ENCODE measurements at regions not wholly inside any gene's neighbourhood (a gene's known extent, or its start where the extent isn't known, plus 50 kb on each side); places are given as distances from the start of the nearest gene placed in this dataset.
A peak's percentile ranks its signal among the peaks of the same experiment; 100 is the strongest.

DNA sequence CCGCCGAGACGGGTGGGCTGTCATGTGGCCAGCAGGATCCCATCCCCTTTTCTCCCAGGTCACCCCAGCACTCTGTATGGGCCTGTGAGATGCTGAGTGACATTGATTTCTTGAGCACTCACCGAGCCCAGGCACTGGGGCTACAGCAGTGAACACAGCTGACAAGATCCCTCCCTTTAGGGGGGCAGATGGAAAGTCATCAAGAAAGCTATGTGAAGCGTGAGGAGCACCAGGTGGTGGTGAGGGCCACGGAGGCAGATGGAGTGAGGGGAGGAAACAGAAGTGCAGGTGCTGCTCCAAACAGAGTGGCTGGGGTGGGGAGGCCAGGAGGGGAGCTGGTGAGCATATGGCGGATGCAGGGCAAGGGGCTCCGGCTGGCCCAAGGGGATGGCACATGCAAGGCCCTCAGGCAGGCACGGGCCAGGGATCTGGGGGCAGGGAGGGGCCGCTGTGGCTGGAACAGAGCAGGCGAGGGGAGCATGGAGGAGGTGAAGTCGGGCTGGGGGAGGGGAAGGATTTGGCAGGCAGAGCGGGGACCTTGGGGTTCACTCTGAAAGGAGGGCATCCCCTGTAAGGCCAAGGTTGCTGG lies 184.0 kb downstream of the BMP7 start:
- no peak for DNase-seq (ENCODE audit: low read depth)

DNA sequence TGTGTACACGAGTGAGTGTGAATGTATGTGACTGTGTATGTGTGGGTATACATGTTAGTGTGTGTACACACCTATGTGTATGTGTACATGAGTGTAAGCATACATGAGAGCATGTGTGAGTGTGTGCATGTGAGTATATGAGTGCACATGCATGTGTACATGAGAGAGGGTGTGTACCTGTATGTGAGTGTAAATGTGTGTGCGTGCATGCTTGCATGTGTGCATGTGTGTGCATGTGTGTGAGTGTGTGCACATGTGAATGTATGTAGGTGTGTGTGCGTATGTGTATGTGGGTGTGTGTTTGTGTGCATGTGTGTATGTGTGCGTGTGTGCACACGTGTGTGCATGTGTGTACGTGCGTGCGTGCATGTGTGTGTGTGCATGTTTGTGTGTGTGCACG lies 183.4 kb downstream of the BMP7 start:
- no peak for DNase-seq (ENCODE audit: low read depth)

DNA sequence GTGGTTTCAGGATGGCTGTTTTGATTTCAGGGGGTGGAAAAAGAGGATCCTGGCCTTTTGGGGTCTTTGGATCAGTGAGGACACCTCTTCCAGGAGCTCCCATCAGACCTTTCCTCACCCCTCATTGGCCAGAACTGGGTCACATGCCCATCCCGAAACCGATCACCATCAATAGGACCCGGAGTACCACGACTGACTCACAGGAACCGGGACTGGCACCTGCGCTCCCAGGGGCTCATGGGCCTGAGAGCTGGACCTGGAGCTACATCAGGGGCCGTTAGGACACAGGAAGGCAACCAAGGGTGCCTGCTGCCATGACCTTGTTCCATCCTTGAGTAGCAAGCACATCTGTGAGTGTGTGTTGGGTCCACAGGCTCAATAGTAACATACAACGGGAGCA lies 180.4 kb downstream of the BMP7 start:
- no peak for DNase-seq (ENCODE audit: low read depth)

DNA sequence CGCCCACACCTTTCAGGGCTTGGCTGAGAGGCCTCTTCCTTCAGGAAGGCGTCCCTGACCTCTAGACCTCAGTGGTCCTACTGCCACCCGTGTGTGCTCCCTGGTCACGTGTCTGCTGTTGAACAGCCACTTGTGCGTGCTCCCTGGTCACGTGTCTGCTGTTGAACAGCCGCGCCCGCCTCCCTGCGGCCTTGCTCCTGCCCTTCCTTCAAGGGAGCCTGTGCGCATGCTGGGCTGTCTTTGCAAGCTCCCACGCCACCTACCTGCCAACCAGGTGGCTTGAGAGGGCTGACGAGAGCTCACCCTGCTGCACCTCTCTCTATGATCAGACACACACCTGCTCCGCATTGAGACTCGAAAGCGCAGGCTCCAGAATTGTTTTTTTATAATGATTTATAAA lies 179.3 kb downstream of the BMP7 start:
- no peak for DNase-seq (ENCODE audit: low read depth)

DNA sequence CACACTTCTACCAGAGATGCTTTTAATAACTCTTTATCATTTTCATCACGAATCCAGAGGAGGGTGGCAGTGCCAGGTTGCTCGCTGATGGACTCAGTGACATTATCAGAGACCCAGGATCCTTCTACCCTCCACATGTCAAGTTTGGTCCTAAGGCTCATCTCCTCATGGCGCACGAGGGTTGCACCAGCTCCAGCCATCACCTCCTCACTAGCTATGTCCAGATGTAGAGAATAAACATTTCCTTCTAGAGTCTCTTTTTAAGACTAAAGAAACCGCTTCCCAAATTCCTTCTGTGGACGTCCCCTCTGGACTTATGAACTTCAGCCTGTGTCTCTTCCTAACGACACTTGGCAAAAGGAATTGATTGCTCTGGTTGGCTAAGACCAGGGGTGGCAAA lies 178.7 kb downstream of the BMP7 start:
- no peak for DNase-seq (ENCODE audit: low read depth)

DNA sequence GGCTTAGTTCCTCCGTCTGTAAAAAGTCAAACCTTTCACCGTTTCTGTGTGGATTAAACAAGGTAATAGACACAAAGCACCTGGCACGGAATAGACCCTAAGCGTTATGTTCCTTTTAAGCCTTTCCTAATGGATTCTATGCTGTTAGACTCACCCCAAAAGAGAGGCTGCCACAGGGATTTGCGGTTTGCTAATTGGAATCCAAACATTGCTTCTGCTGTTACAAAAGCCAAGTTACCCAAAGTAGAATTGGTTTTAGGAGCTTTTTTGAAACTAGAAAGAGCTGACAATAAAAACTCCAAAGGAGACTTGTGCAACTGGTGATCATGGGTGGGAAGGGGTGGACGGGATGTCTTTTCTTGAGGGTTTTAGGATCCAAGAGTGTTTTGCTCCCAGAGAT lies 178.0 kb downstream of the BMP7 start:
- no peak for DNase-seq (ENCODE audit: low read depth)

DNA sequence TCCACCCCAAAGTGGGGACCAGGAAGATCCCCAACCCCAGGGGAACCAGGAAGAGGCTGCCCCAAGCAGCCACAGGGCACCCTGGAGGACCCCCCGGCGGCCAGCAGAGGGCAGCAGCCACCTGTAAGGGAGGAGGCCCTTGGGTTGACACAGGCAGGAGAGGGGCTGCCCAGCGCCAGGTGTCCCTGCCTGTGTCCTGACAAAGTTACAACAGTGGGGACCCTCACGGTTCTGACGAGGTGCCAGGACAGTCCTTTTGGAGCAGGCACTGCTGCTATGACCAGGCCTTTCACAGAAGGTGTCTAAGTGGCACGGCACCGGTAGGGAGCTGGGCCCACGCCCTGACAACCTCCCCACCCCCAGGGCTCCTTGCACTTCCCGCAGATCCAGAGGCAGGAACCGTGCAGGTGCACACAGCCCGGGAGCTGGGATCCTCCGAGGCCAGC lies 176.7 kb downstream of the BMP7 start:
- peak; percentile 7 for DNase-seq (ENCODE audit: low read depth)

DNA sequence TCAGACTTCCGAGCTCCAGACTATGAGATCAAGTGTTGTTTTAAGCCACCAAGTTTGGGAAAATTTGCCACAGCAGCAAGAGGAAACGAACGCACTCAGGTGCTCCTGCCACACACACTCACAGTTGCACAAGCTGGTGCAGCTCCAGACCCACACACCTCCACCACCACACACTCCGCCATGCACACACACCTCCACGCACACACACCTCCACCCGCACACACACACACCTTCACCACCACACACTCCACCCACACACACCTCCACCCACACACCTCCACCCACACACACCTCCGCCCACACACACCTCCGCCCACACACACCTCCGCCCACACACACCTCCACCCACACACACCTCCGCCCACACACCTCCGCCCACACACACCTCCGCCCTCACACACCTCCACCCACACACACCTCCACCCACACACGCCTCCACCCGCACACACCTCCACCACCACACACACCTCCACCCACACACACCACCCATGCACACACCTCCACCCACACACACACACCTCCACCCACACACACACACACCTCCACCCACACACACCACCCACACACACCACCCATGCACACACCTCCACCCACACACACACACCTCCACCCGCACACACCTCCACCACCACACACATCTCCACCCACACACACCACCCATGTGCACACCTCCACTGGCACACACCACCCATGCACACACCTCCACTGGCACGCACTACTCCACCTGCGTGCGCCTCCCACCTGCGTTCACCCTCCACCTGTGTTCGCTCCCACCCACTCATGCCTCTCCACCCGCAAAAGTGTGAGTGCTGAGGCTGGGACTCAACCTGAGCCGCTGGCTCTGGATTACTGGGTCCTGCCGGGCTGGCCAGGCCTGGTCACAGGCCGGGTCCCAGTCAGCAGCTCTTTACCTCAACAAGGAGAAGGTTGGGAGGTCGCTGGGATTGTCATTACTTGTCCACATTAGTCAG lies 175.6 kb downstream of the BMP7 start:
- no peak for DNase-seq (ENCODE audit: low read depth)

DNA sequence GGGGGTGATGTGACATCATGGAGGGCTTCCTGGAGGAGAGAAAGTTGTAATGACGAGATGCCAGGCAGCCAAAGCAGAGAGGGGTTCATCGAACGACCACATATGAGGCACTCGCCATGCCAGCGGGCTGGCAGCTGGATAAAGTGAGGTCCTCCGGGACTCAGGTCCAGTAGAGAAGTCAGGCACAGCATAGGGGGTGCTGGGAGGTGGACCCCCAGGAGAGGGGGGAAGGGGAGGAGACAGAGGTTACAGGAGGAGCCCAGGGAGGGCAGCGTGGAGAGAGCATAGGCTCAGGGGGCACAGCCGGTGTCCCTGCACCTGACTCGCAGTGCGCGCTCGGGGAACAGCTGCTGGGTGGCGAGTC lies 174.7 kb downstream of the BMP7 start:
- DNase-seq (ENCODE audit: low read depth), result no peak

DNA sequence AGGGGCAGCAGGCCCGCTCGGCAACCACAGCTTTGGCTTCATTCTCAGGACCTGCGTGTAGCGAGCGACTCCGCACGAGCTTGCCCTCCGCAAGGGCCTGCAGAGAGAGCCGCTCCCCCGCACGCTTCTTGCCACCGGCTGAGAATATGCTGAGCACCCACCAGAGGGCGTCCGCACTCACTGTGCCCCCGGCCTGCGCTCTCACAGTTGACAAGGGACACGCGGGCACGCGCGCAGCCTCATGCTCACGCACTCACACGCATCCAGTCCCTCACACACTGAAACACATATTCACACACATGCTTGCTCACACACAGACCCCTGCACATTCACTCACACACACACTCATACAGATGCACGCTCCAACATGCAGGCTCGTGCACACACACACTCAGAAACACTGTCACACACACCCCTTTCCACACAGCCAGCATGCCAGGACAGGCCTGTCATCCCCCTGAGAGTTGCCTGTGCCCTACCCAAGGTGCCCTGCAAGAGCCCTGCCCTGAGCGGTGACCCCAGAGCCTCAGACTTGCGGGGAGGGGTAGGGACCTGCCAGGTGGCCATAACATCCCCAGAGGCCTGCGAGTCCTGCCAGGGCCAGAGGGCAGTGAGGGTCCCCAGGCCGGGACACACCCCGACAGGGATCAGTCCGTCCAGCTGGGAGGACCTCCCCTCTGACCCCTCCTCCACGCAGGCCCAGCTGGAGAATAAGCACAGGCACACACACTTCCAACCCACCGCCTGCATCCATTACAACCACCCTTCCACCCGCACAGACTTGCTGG lies 174.1 kb downstream of the BMP7 start:
- DNase-seq (ENCODE audit: low read depth), result peak; percentile 6

DNA sequence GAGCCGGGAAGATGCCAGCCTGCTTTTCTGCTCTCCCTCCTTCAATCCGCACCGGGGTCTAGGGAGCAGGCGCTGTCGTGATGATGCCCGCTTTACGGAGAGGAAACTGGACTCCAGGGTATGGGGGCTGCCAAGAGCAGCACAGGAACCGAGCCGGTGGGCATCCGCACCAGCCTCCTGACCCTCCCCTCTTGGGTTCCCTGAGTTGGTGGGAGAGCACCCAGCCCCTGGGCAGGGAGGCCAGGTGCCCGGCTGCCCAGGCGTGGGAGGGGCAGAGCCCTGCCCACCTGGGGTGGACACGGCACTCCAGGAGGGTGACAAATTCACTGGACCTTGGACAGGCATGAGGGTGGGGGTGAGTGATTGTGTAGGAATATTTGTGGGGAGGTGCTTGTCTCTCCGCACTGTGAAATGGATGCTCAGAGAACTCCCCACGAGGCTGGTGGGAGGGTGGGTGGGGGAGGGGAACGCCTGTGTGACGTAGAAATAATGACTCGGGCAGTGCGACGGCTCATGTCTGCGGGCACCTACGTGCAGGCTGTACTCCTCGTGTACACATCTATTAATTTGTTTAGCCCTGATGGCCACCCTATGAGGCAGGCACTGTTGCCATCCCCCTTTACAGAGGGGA lies 173.4 kb downstream of the BMP7 start:
- no peak for DNase-seq (ENCODE audit: low read depth)

DNA sequence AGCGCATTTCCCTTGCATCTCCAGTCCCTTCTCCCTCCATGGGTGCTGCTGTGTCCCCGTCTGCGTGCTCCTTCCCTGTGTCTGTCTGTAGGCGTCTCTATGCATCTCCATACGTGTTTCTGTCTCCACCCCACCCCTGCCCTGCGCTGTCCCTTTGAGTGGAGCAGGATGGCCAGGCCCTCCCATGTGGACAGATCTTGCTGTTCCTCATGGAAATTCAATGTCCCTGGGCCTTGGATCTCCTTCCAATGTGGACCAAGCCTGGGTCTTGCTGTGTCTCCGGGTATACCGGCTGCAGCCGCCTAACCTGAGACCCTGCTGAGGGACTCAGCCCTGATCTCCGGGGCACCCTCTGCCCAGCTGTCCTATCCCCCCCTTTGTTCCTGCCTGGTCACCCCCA lies 172.7 kb downstream of the BMP7 start:
- DNase-seq (ENCODE audit: low read depth), result no peak

DNA sequence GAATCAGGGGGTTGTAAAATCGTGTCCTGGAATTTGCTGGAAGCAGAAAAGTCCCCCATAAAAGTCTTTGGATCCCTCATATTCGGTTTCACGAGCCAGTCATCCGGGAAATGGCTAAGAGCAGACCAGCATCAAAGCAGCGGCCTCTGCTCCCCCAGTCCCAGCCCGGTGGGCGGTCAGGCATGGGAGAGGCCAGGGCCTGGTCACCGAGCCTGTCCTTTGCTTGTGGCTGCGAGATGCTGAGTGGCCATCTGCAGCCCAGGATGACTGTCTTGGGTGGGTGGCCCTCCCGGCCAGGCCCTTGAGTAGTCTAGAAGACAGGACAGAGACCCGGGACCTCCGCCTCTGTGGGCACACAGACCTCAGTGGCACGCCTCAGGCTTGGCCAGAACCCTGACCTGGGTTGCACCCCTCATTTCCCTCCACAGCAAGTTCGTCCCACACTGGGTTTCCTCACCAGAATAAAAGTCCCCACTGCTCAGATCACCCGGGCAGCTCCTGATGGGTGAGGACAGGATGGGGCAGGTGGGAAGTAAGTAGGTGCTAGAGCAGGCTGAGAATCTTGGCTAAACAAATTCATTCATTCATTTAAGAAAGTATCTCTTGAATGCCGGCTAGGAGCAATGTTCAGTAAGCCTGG lies 172.1 kb downstream of the BMP7 start:
- DNase-seq (ENCODE audit: low read depth), result no peak

DNA sequence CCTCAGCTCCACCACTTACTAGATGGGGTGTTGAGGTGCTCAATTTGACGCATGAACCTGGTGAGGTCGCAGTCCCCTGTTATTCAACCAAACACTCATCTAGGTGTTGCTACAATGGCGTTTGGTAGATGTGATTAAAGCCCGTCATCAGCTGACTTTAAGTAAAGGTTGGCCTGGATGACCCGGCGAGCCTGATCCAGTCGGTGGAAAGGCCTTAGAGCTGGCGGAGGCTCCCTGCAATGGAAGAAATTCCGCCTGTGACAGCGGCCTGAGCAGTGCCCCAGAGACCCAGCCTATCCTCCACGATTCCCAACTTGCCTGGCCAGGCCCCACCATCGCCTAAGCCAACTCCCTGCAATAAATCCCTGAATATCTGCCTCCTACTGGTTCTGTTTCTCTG lies 171.4 kb downstream of the BMP7 start:
- DNase-seq (ENCODE audit: low read depth), result no peak

DNA sequence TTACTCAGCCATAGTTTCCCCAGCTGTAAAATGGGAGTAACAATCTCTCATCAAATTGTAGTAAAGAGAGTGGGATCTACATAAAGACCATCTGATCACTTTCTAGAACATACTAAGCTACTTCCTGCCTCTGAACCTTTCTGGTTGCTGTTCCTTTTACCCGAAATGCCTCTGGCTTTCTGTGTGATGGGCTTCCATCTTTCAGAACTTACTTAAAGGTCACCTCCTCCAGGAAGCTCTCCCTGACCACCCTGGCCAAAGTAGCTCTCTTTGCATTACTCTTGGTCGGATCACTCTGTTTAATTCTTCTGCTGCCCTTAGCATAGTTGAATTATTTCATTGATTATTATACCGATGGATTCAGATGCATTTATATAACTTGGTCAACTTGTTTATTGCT lies 171.0 kb downstream of the BMP7 start:
- no peak for DNase-seq (ENCODE audit: low read depth)

DNA sequence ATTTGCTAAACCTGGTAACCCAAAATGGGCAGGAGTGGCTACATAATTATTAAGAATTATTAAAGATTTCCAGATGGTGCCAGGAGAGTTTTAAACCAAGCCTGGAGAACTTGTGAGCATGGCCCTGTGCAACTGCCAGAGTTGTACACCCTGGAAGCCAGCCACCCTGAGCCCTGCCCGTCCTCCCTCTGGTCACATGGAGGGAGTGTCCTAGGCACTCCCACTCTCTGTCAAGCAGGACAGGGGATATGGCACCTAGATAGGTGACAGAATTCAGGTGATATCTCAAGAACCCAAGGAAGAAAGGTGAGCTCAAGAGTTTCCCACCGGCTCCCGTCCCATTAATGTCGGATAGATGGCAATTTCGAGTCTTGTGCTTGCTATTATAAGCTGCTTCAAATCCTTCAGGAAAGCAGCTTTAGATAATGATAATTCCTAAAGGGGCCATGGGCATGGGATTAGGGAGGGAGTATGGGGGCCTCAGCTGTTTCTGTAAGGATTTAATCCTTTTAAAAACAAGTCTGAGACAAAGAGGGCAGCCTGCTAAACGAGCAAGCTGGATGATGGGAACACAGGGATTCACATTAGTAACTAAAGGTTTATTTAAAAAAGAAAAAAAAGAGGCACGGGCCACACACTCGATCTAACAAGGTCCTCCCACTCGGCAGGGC lies 169.1 kb downstream of the BMP7 start:
- DNase-seq (ENCODE audit: low read depth), result no peak

DNA sequence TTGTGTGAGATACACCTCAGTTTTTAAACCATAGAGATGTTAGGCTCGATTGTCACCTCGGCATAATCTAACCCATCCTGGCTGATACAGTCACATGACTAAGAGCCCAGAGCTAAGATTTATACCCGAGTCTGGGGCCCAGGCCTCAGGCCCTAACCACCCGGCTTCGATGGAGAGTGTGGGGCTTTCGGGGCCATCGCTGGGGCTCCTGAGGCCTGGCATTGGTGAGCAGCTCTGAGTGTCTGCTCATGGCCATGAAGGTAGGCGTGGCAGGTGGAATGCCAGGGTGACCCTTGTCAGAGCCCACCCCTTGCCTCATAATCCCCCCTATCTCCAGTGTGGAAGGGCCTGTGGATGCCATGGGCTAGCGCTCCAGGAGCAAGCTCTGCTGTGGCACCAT lies 164.3 kb downstream of the BMP7 start:
- DNase-seq (ENCODE audit: low read depth), result no peak

DNA sequence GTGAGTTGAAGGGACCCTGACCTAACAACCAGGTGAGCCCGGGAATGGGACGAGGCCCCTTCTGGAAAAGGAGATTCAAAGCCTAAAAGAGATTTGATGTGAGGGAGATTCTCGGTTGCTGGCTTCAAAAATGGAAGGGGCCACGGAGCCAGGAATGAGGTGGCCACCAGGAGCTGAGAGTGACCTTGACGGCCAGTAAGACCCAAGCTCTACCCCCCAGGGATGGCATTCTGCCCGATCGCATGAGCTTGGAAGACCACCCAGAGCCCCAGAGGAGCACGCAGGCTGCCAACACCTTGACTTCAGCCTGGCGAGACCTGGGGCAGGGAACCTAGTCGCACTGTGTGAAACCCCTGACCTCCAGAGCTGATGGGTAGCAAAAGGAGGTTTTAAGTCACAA lies 163.9 kb downstream of the BMP7 start:
- no peak for DNase-seq (ENCODE audit: low read depth)

DNA sequence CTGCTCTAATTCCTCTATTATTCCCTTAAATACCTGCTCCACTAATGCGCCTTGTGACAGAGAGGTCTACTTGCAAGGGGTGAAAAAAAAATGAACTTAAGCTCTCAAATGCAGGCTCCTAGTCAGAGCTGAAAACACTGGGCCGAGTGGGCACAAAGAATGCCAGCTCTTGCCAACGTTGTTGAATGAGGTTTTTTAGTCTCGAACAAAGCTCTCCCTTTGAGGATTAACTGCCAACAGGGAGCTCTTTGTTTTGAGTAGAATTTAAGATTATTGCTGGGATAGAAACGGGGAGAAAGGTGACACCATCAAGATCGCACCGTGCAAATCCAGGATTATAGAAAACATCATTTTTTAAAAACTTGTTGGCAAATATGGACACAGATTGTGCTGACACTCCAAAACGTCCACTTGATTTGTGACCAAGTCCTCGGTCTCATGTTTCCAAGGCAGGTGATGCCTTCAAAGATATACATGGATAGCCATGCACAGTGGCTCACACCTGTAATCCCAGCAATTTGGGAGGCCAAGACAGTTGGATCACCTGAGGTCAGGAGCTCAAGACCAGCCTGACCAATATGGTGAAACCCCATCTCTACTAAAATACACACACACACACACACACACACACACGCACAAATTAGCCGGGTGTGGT lies 163.2 kb downstream of the BMP7 start:
- DNase-seq (ENCODE audit: low read depth), result no peak

DNA sequence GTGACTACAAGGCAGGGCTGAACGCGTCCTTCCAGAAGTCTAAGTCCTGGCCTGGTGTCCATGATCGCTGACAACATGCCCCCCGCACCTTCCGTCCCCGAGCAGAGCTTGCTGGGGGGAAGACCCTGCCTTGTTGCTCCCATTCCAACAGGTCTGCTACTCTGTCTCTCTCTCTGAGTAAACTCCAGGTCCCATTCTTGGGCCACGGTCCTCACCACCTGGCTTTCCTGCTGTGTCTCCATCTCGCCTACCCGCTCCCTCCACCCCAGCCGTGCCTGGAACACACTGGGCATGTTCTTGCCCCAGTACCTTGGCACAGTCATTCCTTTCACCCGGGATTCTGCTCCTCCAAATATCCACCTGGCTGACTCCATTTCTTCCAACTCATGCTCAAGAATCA lies 162.3 kb downstream of the BMP7 start:
- no peak for DNase-seq (ENCODE audit: low read depth)

DNA sequence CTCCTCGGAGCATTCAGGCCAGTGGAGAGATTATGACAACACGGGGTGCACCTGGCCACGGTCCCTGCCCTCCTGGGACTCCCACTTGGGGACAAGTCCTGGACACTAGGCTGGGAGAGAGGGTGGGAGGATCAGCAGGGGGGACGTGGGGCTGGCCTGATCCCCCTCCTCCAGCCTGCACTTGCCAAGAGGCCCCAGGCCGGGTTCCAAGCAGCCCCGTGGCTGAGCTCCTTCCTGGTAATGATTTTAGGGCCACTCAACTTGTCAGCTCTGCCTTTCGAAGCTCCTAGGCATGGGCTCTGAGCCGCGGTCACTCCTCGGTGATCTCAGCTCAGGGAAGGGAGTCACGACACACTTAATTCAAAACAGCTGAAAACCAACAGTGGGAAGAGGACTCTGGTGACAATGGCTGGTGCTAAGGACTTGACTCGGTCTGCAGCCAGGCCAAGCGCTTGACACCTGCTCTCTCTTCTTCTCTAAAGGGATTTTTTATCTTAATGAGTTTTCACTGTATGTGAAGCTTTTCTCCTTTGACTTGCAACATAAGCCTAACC lies 161.7 kb downstream of the BMP7 start:
- no peak for DNase-seq (ENCODE audit: low read depth)
